Endothelial cell of umbilical vein (primary cell): ENCODE measurements at regions not wholly inside any gene's neighbourhood (a gene's known extent, or its start where the extent isn't known, plus 50 kb on each side); places are given as distances from the start of the nearest gene placed in this dataset.

Source experiments
- BruUV-seq: library from RNA; stranded (reverse); fragments of 400-500 nt; replicated peaks from 2 replicates; lab custom pipeline; 2021; lab: Mats Ljungman, UMichigan
- CTCF ChIA-PET: fragments of 300-600, 350-600 bp; sonication (Branson Sonifier 250); formaldehyde crosslinking; loops from one replicate; lab custom pipeline; 2021; ENCODE audit warnings: antibody characterized with exemption, inconsistent platforms; lab: Charles Lee
- POLR2A ChIA-PET: fragments of 300-600, 350-600 bp; sonication (Branson Sonifier 250); formaldehyde crosslinking; loops from one replicate; lab custom pipeline; 2021; ENCODE audit warnings: antibody characterized with exemption, inconsistent platforms; lab: Charles Lee
- DNase-seq: peaks from one replicate; pipeline ENCODE4 v3.0.0-alpha.2; 2011; ENCODE audit warnings: low read depth, low spot score
- FAIRE-seq: peaks from 2 replicates; lab custom pipeline; 2011; peaks lifted over from hg19 to GRCh38; lab: Jason Lieb, UNC
- H2AFZ ChIP-seq: 2 replicates; pipeline ENCODE4 v1.6.0; 2012; ENCODE audit warnings: low read depth, low read length, control low read depth, inconsistent platforms
- H3K27ac ChIP-seq: 2 replicates; pipeline ENCODE4 v1.5.1; 2011; ENCODE audit warnings: low read depth, mild to moderate bottlenecking, control low read depth, low read length, moderate library complexity; ENCODE audit not compliant: insufficient read depth
- H3K27me3 ChIP-seq, 2 experiments: 2 replicates each; pipeline versions ENCODE4 v1.6.0 to v1.6.1; 2011; ENCODE audit warnings: low read length in 2 of 2, mixed read lengths in 1 of 2; ENCODE audit not compliant: control insufficient read depth in 2 of 2, insufficient read depth in 2 of 2
- H3K36me3 ChIP-seq, 2 experiments: 2 replicates in 1 of 2; 3 replicates in 1 of 2; pipeline ENCODE4 v1.5.1; 2011; ENCODE audit warnings: low read length in 2 of 2, mild to moderate bottlenecking in 1 of 2, moderate library complexity in 1 of 2; ENCODE audit not compliant: control insufficient read depth in 2 of 2, insufficient read depth in 2 of 2; ENCODE audit errors: extremely low read depth in 1 of 2
- H3K4me1 ChIP-seq: 3 replicates; pipeline ENCODE4 v1.5.1; 2011; ENCODE audit warnings: mild to moderate bottlenecking, low read length; ENCODE audit not compliant: control insufficient read depth, insufficient read depth; ENCODE audit errors: extremely low read depth
- H3K4me2 ChIP-seq: 2 replicates; pipeline ENCODE4 v1.6.1; 2011; ENCODE audit warnings: low read length, control low read depth, mixed read lengths; ENCODE audit not compliant: insufficient read depth
- H3K4me3 ChIP-seq, 3 experiments: fragments of 200-600 bp in 1 of 3; sonication (generic), shearing (Covaris generic) in 1 of 3; replicated peaks in 1 of 3; 2 replicates each; pipeline ENCODE4 v1.5.1; 2011 to 2016; ENCODE audit warnings: control low read depth in 3 of 3, low read length in 3 of 3, mild to moderate bottlenecking in 2 of 3, inconsistent platforms in 1 of 3, low read depth in 1 of 3, moderate library complexity in 1 of 3; ENCODE audit not compliant: insufficient read depth in 1 of 3
- H3K79me2 ChIP-seq: 2 replicates; pipeline ENCODE4 v1.6.0; 2012; ENCODE audit warnings: low read length, inconsistent platforms; ENCODE audit not compliant: control insufficient read depth, insufficient read depth
- H3K9ac ChIP-seq: replicated peaks from 2 replicates; pipeline ENCODE3; 2011; ENCODE audit warnings: low read length, control low read depth; ENCODE audit not compliant: insufficient read depth; ENCODE audit errors: extremely low read depth
- H3K9me1 ChIP-seq: replicated peaks from 3 replicates; pipeline ENCODE4 v1.6.0; 2011; ENCODE audit warnings: mild to moderate bottlenecking, low read length; ENCODE audit not compliant: control insufficient read depth, insufficient read depth; ENCODE audit errors: extremely low read depth
- H3K9me3 ChIP-seq: replicated peaks from 2 replicates; pipeline ENCODE4 v1.5.1; 2012; ENCODE audit warnings: low read length, inconsistent platforms; ENCODE audit not compliant: control insufficient read depth, insufficient read depth
- H4K20me1 ChIP-seq: replicated peaks from 2 replicates; pipeline ENCODE3; 2011; ENCODE audit warnings: mild to moderate bottlenecking, low read length; ENCODE audit not compliant: control insufficient read depth, insufficient read depth; ENCODE audit errors: extremely low read depth
- EZH2 ChIP-seq: IDR thresholded peaks from 2 replicates; pipeline ENCODE4 v1.6.1; 2012; ENCODE audit warnings: borderline replicate concordance, low read depth, mild to moderate bottlenecking, moderate library complexity, low read length, inconsistent platforms; ENCODE audit not compliant: severe bottlenecking
- FOS ChIP-seq: IDR thresholded peaks from 2 replicates; pipeline ENCODE4 v1.6.1; 2011; ENCODE audit warnings: mild to moderate bottlenecking, low read length, moderate library complexity, borderline replicate concordance; ENCODE audit not compliant: insufficient read depth
- GATA2 ChIP-seq: IDR thresholded peaks from 2 replicates; pipeline ENCODE4 v1.7.0; 2011; ENCODE audit warnings: low read depth, mild to moderate bottlenecking, moderate library complexity, mixed read lengths, low read length; ENCODE audit not compliant: insufficient read length, insufficient read depth
- JUN ChIP-seq: IDR thresholded peaks from 2 replicates; pipeline ENCODE4 v1.6.1; 2011; ENCODE audit warnings: borderline replicate concordance, low read depth; ENCODE audit not compliant: insufficient read length, insufficient read depth
- MAX ChIP-seq: IDR thresholded peaks from 2 replicates; pipeline ENCODE4 v1.6.1; 2011; ENCODE audit not compliant: insufficient read depth, insufficient read length
- MYC ChIP-seq: IDR thresholded peaks from one replicate; pipeline ENCODE4 v1.6.1; 2011; ENCODE audit warnings: mild to moderate bottlenecking, low read depth, low read length
- POLR2A ChIP-seq: IDR thresholded peaks from 2 replicates; pipeline ENCODE4 v1.6.1; 2012; ENCODE audit warnings: low read depth, mild to moderate bottlenecking, control low read depth, low read length
- POLR2AphosphoS5 ChIP-seq: IDR thresholded peaks from 2 replicates; pipeline ENCODE4 v1.6.1; 2012; ENCODE audit warnings: low read depth, mild to moderate bottlenecking, control low read depth, low read length, moderate library complexity; ENCODE audit not compliant: insufficient read depth
- dilution Hi-C: fragments of 300-500 bp; cut with MboI; formaldehyde crosslinking; loops from one replicate; pipeline ENCODE4 v1.15.0; 2019; ENCODE audit warnings: low sequenced_read_pairs; ENCODE audit not compliant: extremely low pct_ligation_motif_present
- intact Hi-C: fragments of 100-400 bp; cut with micrococcal nuclease; formaldehyde crosslinking; loops from one replicate; pipeline ENCODE4 v1.10.0; 2022
- TF ChIP-seq, protein P1 (sequence below), 2 donors: IDR thresholded peaks; 1 replicate in 1 of 2; 2 replicates in 1 of 2; pipeline ENCODE4 v1.5.1; 2011; ENCODE audit warnings: low read length in 2 of 2, mild to moderate bottlenecking in 2 of 2, moderate library complexity in 2 of 2, control low read depth in 1 of 2, inconsistent platforms in 1 of 2, low read depth in 1 of 2; ENCODE audit not compliant: insufficient read depth in 1 of 2; ENCODE audit errors: extremely low read depth in 1 of 2

- no peaks in the 10 kb centered on the region for H4K20me1 ChIP-seq
- dilution Hi-C loops: no loop called here
- H3K9me3 ChIP-seq: no peaks in the 10 kb centered on the region
- no peak overlapping the region for H2AFZ ChIP-seq
- no peak overlapping the region for H3K4me3 ChIP-seq
- H3K9ac ChIP-seq: no peak overlapping the region
- H3K9me1 ChIP-seq: no peaks in the 10 kb centered on the region
- no peaks in the 10 kb centered on the region for H3K79me2 ChIP-seq
- POLR2A ChIA-PET: no interaction called here
- no peaks in the 10 kb centered on the region for H3K36me3 ChIP-seq
- DNase-seq: no peak
- H3K27me3 ChIP-seq: no peaks in the 10 kb centered on the region
- BruUV-seq: no TSS peak
- no peaks in the 10 kb centered on the region for H3K4me1 ChIP-seq
- H3K4me2 ChIP-seq: no peak overlapping the region
- TF ChIP-seq POLR2AphosphoS5 (no peak), MYC (no peak), JUN (no peak), EZH2 (no peak), GATA2 (no peak), MAX (no peak), POLR2A (no peak), FOS (no peak)
- TF ChIP-seq, protein P1, sequence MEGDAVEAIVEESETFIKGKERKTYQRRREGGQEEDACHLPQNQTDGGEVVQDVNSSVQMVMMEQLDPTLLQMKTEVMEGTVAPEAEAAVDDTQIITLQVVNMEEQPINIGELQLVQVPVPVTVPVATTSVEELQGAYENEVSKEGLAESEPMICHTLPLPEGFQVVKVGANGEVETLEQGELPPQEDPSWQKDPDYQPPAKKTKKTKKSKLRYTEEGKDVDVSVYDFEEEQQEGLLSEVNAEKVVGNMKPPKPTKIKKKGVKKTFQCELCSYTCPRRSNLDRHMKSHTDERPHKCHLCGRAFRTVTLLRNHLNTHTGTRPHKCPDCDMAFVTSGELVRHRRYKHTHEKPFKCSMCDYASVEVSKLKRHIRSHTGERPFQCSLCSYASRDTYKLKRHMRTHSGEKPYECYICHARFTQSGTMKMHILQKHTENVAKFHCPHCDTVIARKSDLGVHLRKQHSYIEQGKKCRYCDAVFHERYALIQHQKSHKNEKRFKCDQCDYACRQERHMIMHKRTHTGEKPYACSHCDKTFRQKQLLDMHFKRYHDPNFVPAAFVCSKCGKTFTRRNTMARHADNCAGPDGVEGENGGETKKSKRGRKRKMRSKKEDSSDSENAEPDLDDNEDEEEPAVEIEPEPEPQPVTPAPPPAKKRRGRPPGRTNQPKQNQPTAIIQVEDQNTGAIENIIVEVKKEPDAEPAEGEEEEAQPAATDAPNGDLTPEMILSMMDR (IDR thresholded peaks at IDR 0.05; ENCODE audit: extremely low read depth in 1 of 2, insufficient read depth in 1 of 2, low read depth in 1 of 2, low read length in 2 of 2): no peak
- CTCF ChIA-PET: no interaction called here
- no peak for FAIRE-seq
- no peak overlapping the region for H3K27ac ChIP-seq
- intact Hi-C loops: no loop called here
These were observed 172.4 kb upstream of the TOPAZ1 start for GRCh38 chr3:44069276-44069675.
